Neuronal stem cell (in vitro differentiated cells): ENCODE measurements at regions not wholly inside any gene's neighbourhood (a gene's known extent, or its start where the extent isn't known, plus 50 kb on each side); places are given as distances from the start of the nearest gene placed in this dataset.

Experiments used
- DNase-seq: peaks from one replicate; pipeline ENCODE4 v3.0.0-alpha.2; 2013; ENCODE audit warnings: low spot score
- H2AFZ ChIP-seq: one replicate; pipeline ENCODE4 v1.6.1; 2013; ENCODE audit warnings: mild to moderate bottlenecking, low read length, inconsistent platforms
- H2AK5ac ChIP-seq: 2 replicates; pipeline ENCODE4 v1.6.1; 2013; ENCODE audit warnings: low read depth, mild to moderate bottlenecking, inconsistent platforms, low read length, moderate library complexity, mixed read lengths
- H2BK120ac ChIP-seq: 2 replicates; pipeline ENCODE4 v1.6.1; 2013; ENCODE audit warnings: low read depth, mild to moderate bottlenecking, inconsistent platforms, low read length, moderate library complexity, mixed read lengths
- H2BK12ac ChIP-seq: one replicate; pipeline ENCODE4 v1.6.1; 2013; ENCODE audit warnings: low read length, inconsistent platforms
- H2BK15ac ChIP-seq: 2 replicates; pipeline ENCODE4 v1.6.1; 2013; ENCODE audit warnings: mild to moderate bottlenecking, low read length, inconsistent platforms, mixed read lengths
- H2BK5ac ChIP-seq: one replicate; pipeline ENCODE4 v1.6.1; 2013; ENCODE audit warnings: inconsistent platforms, mild to moderate bottlenecking, low read length, moderate library complexity
- H3K14ac ChIP-seq: one replicate; pipeline ENCODE4 v1.6.1; 2013; ENCODE audit warnings: low read length, inconsistent platforms
- H3K18ac ChIP-seq: 2 replicates; pipeline ENCODE4 v1.6.1; 2013; ENCODE audit warnings: low read length, inconsistent platforms
- H3K23ac ChIP-seq: 2 replicates; pipeline ENCODE4 v1.6.1; 2013; ENCODE audit warnings: low read depth, mild to moderate bottlenecking, mixed read lengths, low read length, inconsistent platforms; ENCODE audit not compliant: poor library complexity
- H3K27ac ChIP-seq: replicated peaks from 3 replicates; pipeline ENCODE4 v1.5.1; 2013; ENCODE audit warnings: low read length, inconsistent platforms
- H3K27me3 ChIP-seq, 3 experiments: 2 replicates each; pipeline ENCODE4 v1.6.1; 2013; ENCODE audit warnings: low read length in 3 of 3, mild to moderate bottlenecking in 2 of 3, inconsistent platforms in 1 of 3, low read depth in 1 of 3, mixed read lengths in 1 of 3, moderate library complexity in 1 of 3; ENCODE audit not compliant: control insufficient read depth in 3 of 3, insufficient read depth in 3 of 3
- H3K36me3 ChIP-seq, 2 donors: replicated peaks in 1 of 2; 2 replicates each; pipeline ENCODE4 v1.6.1; 2013; ENCODE audit warnings: low read length in 2 of 2; ENCODE audit not compliant: control insufficient read depth in 2 of 2, insufficient read depth in 2 of 2
- H3K4ac ChIP-seq: 2 replicates; pipeline ENCODE4 v1.6.1; 2013; ENCODE audit warnings: inconsistent platforms, mild to moderate bottlenecking, low read length, moderate library complexity
- H3K4me1 ChIP-seq, 2 donors: 1 replicate in 1 of 2; 2 replicates in 1 of 2; pipeline ENCODE4 v1.6.1; 2013; ENCODE audit warnings: low read length in 2 of 2, low read depth in 1 of 2; ENCODE audit not compliant: control insufficient read depth in 2 of 2, insufficient read depth in 1 of 2
- H3K4me2 ChIP-seq: one replicate; pipeline ENCODE4 v1.6.1; 2013; ENCODE audit warnings: mild to moderate bottlenecking, low read length, inconsistent platforms; ENCODE audit not compliant: insufficient read depth, poor library complexity, severe bottlenecking
- H3K4me3 ChIP-seq, 2 donors: 2 replicates each; pipeline ENCODE4 v1.5.1; 2013; ENCODE audit warnings: low read length in 2 of 2, mild to moderate bottlenecking in 2 of 2, inconsistent platforms in 1 of 2, moderate library complexity in 1 of 2
- H3K79me1 ChIP-seq: one replicate; pipeline ENCODE4 v1.6.1; 2013; ENCODE audit warnings: low read depth, mild to moderate bottlenecking, inconsistent platforms, low read length, moderate library complexity
- H3K9ac ChIP-seq: one replicate; pipeline ENCODE4 v1.6.1; 2013; ENCODE audit warnings: mild to moderate bottlenecking, low read depth, low read length, inconsistent platforms; ENCODE audit not compliant: poor library complexity
- H3K9me3 ChIP-seq, 2 donors: replicated peaks in 1 of 2; 2 replicates each; pipeline versions ENCODE3 to v1.6.1; 2013; ENCODE audit warnings: low read length in 2 of 2, mild to moderate bottlenecking in 2 of 2, inconsistent platforms in 1 of 2, low read depth in 1 of 2, mixed read lengths in 1 of 2, moderate library complexity in 1 of 2; ENCODE audit not compliant: control insufficient read depth in 2 of 2, insufficient read depth in 1 of 2
- H4K8ac ChIP-seq: one replicate; pipeline ENCODE4 v1.6.1; 2013; ENCODE audit warnings: low read depth, mild to moderate bottlenecking, inconsistent platforms, low read length, moderate library complexity
- H4K91ac ChIP-seq: one replicate; pipeline ENCODE4 v1.6.1; 2013; ENCODE audit warnings: low read length, low read depth, mild to moderate bottlenecking, inconsistent platforms; ENCODE audit not compliant: poor library complexity
- WGBS, 2 donors: extraction: QIAGEN DNeasy Blood & Tissue Kit; methylation state at CpG; one replicate each; pipeline ENCODE4 v1.1.7; 2013; ENCODE audit warnings: missing lambda C conversion rate in 2 of 2, mixed read lengths in 1 of 2; ENCODE audit not compliant: insufficient read length in 2 of 2, insufficient replicate concordance in 1 of 2; ENCODE audit errors: extremely low coverage in 2 of 2; 5-methylcytosine and 5-hydroxymethylcytosine counted together

DNA sequence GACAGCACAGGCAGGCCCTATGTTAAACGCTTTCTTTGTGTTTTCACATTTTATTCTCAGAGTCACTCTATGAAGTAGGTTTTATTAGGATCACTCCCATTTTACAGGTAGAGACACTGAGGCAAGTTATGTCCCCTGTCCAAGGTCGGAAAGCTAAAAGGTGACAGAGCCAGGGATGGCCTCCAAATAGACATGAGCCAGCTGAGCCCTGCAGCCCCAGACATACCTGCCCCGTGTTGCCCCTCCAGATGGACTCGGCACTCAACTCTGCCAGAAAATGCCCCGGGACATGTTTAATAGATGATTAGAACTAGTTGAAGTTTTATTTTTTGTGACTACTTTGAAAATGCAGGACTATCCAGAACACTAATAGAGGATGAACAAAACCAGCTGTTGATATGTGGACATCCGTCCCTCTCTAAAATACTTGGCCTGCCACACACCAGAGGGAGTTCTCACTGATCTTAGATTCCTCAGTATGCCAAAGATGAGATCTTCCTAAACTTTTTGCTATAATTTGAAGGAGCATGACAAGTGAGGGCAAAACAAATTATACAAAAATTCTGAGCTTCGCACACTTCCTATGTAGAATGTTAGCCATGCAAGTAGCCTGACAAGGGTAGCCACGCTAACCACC is 258.6 kb upstream of the ADAMTS16 start:
- Histone ChIP-seq H4K8ac (no peak overlapping the region), H3K14ac (no peak overlapping the region), H2BK5ac (no peak overlapping the region), H2AK5ac (no peak overlapping the region), H3K18ac (no peak overlapping the region), H3K79me1 (no peaks in the 10 kb centered on the region), H3K36me3 (no peaks in the 10 kb centered on the region), H3K9ac (no peak overlapping the region), H3K4me3 (no peak overlapping the region), H2AFZ (no peak overlapping the region), H2BK15ac (no peak overlapping the region), H4K91ac (no peak overlapping the region), H3K23ac (no peak overlapping the region), H2BK120ac (no peak overlapping the region), H3K4ac (no peak overlapping the region), H3K4me1 (peaks cover 0 to 9% of the 10 kb centered on the region in 2 donors), H3K4me2 (no peak overlapping the region), H3K9me3 (no peaks in the 10 kb centered on the region), H3K27me3 (no peaks in the 10 kb centered on the region), H2BK12ac (no peak overlapping the region), H3K27ac (no peak overlapping the region)
- no peak for DNase-seq
- no CpG with 5 or more reads among the region's 8 CpGs for WGBS, 2 donors

DNA sequence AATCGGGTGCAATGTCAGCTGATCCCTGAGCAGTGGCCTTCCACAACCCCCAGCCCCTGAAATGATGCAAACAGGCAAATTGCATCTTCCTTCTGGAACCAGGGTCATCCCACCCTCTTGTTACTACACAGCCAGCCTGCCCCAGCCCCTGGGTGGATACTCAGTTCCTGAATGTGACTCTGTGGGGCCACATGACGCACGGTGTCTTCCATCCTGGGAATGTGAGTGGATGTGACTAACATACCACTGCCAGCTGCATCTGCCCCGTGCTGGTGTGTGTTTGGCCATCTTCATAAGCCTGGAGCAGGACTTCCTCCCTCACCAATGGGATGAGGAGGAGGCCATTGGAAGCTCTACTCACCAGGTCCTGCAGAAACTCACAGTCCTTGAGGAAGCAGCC is 257.9 kb upstream of the ADAMTS16 start:
- no peak overlapping the region for H3K23ac ChIP-seq
- H3K4me2 ChIP-seq, result no peak overlapping the region
- H4K91ac ChIP-seq, result no peak overlapping the region
- no peaks in the 10 kb centered on the region for H3K36me3 ChIP-seq
- no peak overlapping the region for H3K4me3 ChIP-seq
- no peak overlapping the region for H4K8ac ChIP-seq
- no peak overlapping the region for H2BK15ac ChIP-seq
- peaks cover 0 to 6% of the 10 kb centered on the region in 2 donors for H3K4me1 ChIP-seq
- H2BK5ac ChIP-seq, result no peak overlapping the region
- H3K27ac ChIP-seq, result no peak overlapping the region
- no peak for DNase-seq
- no peak overlapping the region for H3K18ac ChIP-seq
- WGBS, 2 donors, result no CpG with 5 or more reads among the region's 4 CpGs
- H2BK120ac ChIP-seq, result no peak overlapping the region
- no peak overlapping the region for H3K4ac ChIP-seq
- H2BK12ac ChIP-seq, result no peak overlapping the region
- no peak overlapping the region for H2AK5ac ChIP-seq
- H3K27me3 ChIP-seq, result no peaks in the 10 kb centered on the region
- no peaks in the 10 kb centered on the region for H3K9me3 ChIP-seq
- H3K14ac ChIP-seq, result no peak overlapping the region
- H3K79me1 ChIP-seq, result no peaks in the 10 kb centered on the region
- no peak overlapping the region for H3K9ac ChIP-seq
- no peak overlapping the region for H2AFZ ChIP-seq

DNA sequence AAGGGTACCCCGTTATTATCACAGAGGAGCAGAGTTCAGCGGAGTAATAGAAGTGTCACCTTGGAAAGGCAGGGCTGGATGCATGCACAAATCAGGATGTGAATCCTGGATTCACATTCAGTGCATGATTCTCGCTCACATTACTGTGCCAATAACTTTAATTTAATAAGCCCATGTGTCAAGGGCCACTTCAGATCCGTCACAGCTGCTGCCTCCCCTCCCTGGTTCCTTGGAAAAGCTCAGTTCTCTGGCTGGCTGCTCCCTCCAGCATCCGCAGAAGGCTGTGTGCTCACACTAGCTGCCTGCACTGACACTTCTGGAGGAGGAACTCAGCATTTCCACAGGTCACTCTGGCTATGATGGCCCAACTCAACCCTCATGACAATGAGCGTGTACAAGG is 256.8 kb upstream of the ADAMTS16 start:
- Histone ChIP-seq H3K79me1 (no peaks in the 10 kb centered on the region), H2BK12ac (no peak overlapping the region), H3K18ac (no peak overlapping the region), H3K23ac (no peak overlapping the region), H3K27ac (no peak overlapping the region), H3K9ac (no peak overlapping the region), H3K4me1 (no peaks in the 10 kb centered on the region), H3K4me3 (no peak overlapping the region), H2BK5ac (no peak overlapping the region), H2AFZ (no peak overlapping the region), H3K4me2 (no peak overlapping the region), H2AK5ac (no peak overlapping the region), H2BK120ac (no peak overlapping the region), H3K27me3 (no peaks in the 10 kb centered on the region), H3K4ac (no peak overlapping the region), H3K9me3 (no peaks in the 10 kb centered on the region), H3K14ac (no peak overlapping the region), H4K91ac (no peak overlapping the region), H2BK15ac (no peak overlapping the region), H3K36me3 (no peaks in the 10 kb centered on the region), H4K8ac (no peak overlapping the region)
- no peak for DNase-seq
- WGBS, 2 donors, result no CpG with 5 or more reads among the region's 6 CpGs

DNA sequence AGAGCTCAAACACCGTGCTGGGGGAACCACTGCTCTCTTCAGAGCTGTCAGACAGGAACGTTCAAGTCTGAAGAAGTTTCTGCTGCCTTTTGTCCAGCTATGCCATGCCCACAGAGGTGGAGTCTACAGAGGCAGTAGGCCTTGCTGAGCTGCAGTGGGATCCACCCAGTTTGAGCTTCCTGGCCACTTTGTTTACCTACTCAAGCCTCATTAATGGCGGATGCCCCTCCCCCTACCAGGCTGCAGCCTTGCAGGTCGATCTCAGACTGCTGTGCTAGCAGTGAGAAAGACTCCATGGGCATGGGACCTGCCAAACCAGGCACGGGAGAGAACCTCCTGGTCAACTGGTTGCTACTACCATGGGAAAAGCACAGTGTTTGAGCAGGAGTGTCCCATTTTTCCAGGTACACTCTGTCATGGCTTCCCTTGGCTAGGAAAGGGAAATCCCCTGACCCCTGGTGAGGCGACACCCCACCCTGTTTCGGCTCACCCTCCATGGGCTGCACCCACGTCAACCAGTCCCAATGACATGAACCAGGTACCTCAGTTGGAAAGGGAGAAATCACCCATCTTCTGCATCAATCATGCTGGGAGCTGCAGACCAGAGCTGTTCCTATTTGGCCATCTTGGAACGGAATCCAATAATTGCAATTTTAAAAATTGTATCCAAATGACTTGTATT is 246.9 kb upstream of the ADAMTS16 start:
- Histone ChIP-seq H4K8ac (peak overlapping the region; percentile 65), H3K14ac (no peak overlapping the region), H3K23ac (no peak overlapping the region), H3K27ac (no peak overlapping the region), H3K79me1 (no peaks in the 10 kb centered on the region), H3K4me1 (no peaks in the 10 kb centered on the region), H3K27me3 (no peaks in the 10 kb centered on the region), H3K9ac (no peak overlapping the region), H3K9me3 (no peaks in the 10 kb centered on the region), H3K4ac (no peak overlapping the region), H2AK5ac (no peak overlapping the region), H2BK5ac (no peak overlapping the region), H2AFZ (no peak overlapping the region), H2BK12ac (no peak overlapping the region), H3K36me3 (no peaks in the 10 kb centered on the region), H2BK120ac (no peak overlapping the region), H3K4me3 (peak overlapping the region in 1 of 2 donors; percentile 50), H3K4me2 (no peak overlapping the region), H4K91ac (no peak overlapping the region), H3K18ac (no peak overlapping the region), H2BK15ac (no peak overlapping the region)
- WGBS, 2 donors, result no CpG with 5 or more reads among the region's 9 CpGs
- DNase-seq, result no peak
